ENCODE measurements at regions not wholly inside any gene's neighbourhood (a gene's known extent, or its start where the extent isn't known, plus 50 kb on each side); places are given as distances from the start of the nearest gene placed in this dataset.

- Histone ChIP-seq H3K9ac (ENCODE audit: low read length) (no peak overlapping the region), H4K20me1 (ENCODE audit: insufficient read depth) (no peaks in the 10 kb centered on the region), H3K79me2 (ENCODE audit: insufficient read depth, low read length) (no peaks in the 10 kb centered on the region), H3K4me3 (replicated peaks in 1 of 2; ENCODE audit: low read depth in 1 of 2, low read length in 2 of 2) (no peak overlapping the region), H2AFZ (ENCODE audit: low read depth, low read length, poor library complexity, severe bottlenecking) (no peak overlapping the region), H3K36me3 (ENCODE audit: control insufficient read depth in 1 of 2, insufficient read depth in 2 of 2, low read length in 2 of 2) (no peaks in the 10 kb centered on the region), H3K4me2 (ENCODE audit: low read length) (no peak overlapping the region), H3K27me3 (ENCODE audit: insufficient read depth, low read length) (no peaks in the 10 kb centered on the region), H3K4me1 (ENCODE audit: control insufficient read depth in 1 of 2, insufficient read depth in 2 of 2, low read length in 2 of 2) (no peaks in the 10 kb centered on the region), H3K27ac (ENCODE audit: low read depth, low read length) (no peak overlapping the region), H3K9me3 (ENCODE audit: control insufficient read depth in 1 of 2, insufficient read depth in 1 of 2, low read depth in 1 of 2, low read length in 2 of 2) (peaks cover 0 to 4% of the 10 kb centered on the region in 2 experiments; a peak in 1 of 4 replicates), H3K9me2 (ENCODE audit: insufficient read depth) (no peaks in the 10 kb centered on the region)
- ChIA-PET CTCF (no interaction called here), POLR2A (no interaction called here), RAD21 (ENCODE audit: low non-redundant PET in 1 of 2, low total read pairs in 2 of 2, uncharacterized antibody in 2 of 2, unreplicated experiment in 2 of 2) (no interaction called here)
- intact Hi-C loops (cut with micrococcal nuclease), result no loop called here
- DNase-seq (ENCODE audit: low read depth, low spot score) (no peak), ATAC-seq (no peak)
- TF ChIP-seq EZH2 (IDR thresholded peaks at IDR 0.05) (no peak), YY1 (IDR thresholded peaks at IDR 0.05; ENCODE audit: extremely low read depth, insufficient replicate concordance, low read depth, low read length) (no peak), ZFX (IDR thresholded peaks at IDR 0.05) (no peak), SIN3A (IDR thresholded peaks at IDR 0.05; ENCODE audit: low read depth) (no peak), ELF1 (IDR thresholded peaks at IDR 0.05; ENCODE audit: borderline replicate concordance, low read depth) (no peak), POLR2A (IDR thresholded peaks at IDR 0.05; ENCODE audit: borderline replicate concordance, extremely low read depth, insufficient read depth, insufficient read length) (no peak), CTCF (IDR thresholded peaks at IDR 0.05 in 2 of 3, conservative IDR thresholded peaks at IDR 0.05 in 1 of 3; ENCODE audit: borderline replicate concordance in 1 of 3, insufficient read depth in 1 of 3, low read depth in 2 of 3, low read length in 2 of 3) (no peak), JUND (IDR thresholded peaks at IDR 0.05) (no peak), FOSL1 (IDR thresholded peaks at IDR 0.05; ENCODE audit: low read depth) (no peak), SRF (IDR thresholded peaks at IDR 0.05; ENCODE audit: low read depth) (no peak), CBX3 (IDR thresholded peaks at IDR 0.05; ENCODE audit: low read depth) (no peak), REST (IDR thresholded peaks at IDR 0.05; ENCODE audit: low read depth) (no peak), CEBPB (IDR thresholded peaks at IDR 0.05; ENCODE audit: low read depth) (no peak), POLR2AphosphoS5 (IDR thresholded peaks at IDR 0.05; ENCODE audit: low read depth, low read length) (no peak), EGR1 (IDR thresholded peaks at IDR 0.05; ENCODE audit: low read depth) (no peak), TCF7L2 (IDR thresholded peaks at IDR 0.05; ENCODE audit: borderline replicate concordance, extremely low read depth, insufficient read depth, insufficient read length) (no peak), SP1 (IDR thresholded peaks at IDR 0.05; ENCODE audit: low read depth) (no peak), ATF3 (IDR thresholded peaks at IDR 0.05) (no peak), ZNF274 (IDR thresholded peaks at IDR 0.05; ENCODE audit: low read depth, low read length) (no peak)
- BruUV-seq (replicated peaks), result no TSS peak
These were observed 933.5 kb downstream of the SI start for GRCh38 chr3:164144824-164145223.

All from HCT116 (cell line).